ENCODE measurements at regions not wholly inside any gene's neighbourhood (a gene's known extent, or its start where the extent isn't known, plus 50 kb on each side); places are given as distances from the start of the nearest gene placed in this dataset.

GRCh38 chr22:44442186-44442815, 55.7 kb downstream of the RTL6 start:
- H3K27ac ChIP-seq = no peak overlapping the region
- DNase-seq (ENCODE audit: low spot score) = no peak

DNA sequence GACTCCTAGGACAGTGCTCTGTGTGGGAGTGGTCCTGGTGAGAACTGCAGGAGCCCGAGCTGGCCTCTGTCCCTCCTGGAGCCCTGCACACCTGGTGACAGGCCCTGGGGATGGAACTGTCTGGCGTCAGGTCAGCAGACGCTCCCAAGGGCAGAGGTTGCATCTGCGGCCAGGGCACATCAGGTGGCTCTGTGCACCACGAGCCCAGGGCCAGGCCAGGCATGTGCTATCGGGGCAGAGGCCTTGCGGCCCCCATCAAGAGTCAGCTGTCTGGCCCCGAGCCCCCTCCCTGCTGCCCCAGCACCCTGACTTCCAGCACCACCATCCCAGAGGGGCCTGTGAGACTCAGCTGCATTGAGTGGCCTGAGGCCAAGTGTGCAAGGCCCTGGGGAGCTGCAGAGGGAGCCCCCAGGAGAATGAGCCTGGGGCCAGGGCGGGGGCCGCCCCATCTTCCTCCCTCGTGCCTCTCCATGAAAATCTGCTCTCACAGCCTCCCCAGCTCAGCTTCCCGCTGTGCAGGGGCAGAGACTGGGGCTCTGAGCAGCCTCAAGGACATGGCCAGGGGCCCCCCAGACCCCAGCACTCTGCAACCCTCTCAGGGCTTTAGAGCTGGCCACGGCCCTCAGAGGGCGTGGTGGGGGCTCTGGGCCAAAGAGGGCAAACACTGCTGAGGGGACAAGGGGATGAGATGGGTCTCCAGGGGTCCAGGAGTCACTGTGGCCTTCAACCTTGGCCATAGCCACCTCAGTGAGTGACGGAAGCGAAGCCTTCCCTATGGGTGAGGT, 56.4 kb downstream of the RTL6 start:
- peak; percentile 53 for DNase-seq (ENCODE audit: low spot score)
- H3K27ac ChIP-seq = no peak overlapping the region

More at GRCh38 chr22:44442186-44442815, 55.7 kb downstream of the RTL6 start:
- no peak overlapping the region for H3K4me3 ChIP-seq
- no peak for TF ChIP-seq CTCF (IDR thresholded peaks at IDR 0.05)

GRCh38 chr22:44440224-44441160, 57.5 kb downstream of the RTL6 start:
- Histone ChIP-seq H3K27ac (no peak overlapping the region), H3K4me3 (no peak overlapping the region)
- no peak for DNase-seq (ENCODE audit: low spot score)
- no peak for TF ChIP-seq CTCF (IDR thresholded peaks at IDR 0.05)

More for the DNA sequence above, 56.4 kb downstream of the RTL6 start:
- TF ChIP-seq CTCF (IDR thresholded peaks at IDR 0.05) = no peak
- H3K4me3 ChIP-seq = no peak overlapping the region

- TF ChIP-seq CTCF (IDR thresholded peaks at IDR 0.05) = no peak
- no peak overlapping the region for H3K4me3 ChIP-seq
- no peak overlapping the region for H3K27ac ChIP-seq
- DNase-seq (ENCODE audit: low spot score) = no peak
Observed at GRCh38 chr22:44439356-44440223, 58.4 kb downstream of the RTL6 start.

- no peak for TF ChIP-seq CTCF (IDR thresholded peaks at IDR 0.05)
- H3K4me3 ChIP-seq = no peak overlapping the region
- peak; percentile 63 for DNase-seq (ENCODE audit: low spot score)
- no peak overlapping the region for H3K27ac ChIP-seq
Observed at GRCh38 chr22:44438481-44439131, 59.4 kb downstream of the RTL6 start.

- no peak overlapping the region for H3K4me3 ChIP-seq
- DNase-seq (ENCODE audit: low spot score) = peak; percentile 60
- no peak for TF ChIP-seq CTCF (IDR thresholded peaks at IDR 0.05)
- no peak overlapping the region for H3K27ac ChIP-seq
Observed at GRCh38 chr22:44438056-44438455, 60.0 kb downstream of the RTL6 start.
